ENCODE measurements at regions not wholly inside any gene's neighbourhood (a gene's known extent, or its start where the extent isn't known, plus 50 kb on each side); places are given as distances from the start of the nearest gene placed in this dataset.
A peak's percentile ranks its signal among the peaks of the same experiment; 100 is the strongest.
"Not testable (repeated sequence)": the region's sequence is repeated elsewhere in the genome, so short reads cannot be mapped to it uniquely, and the experiment has no call there.

DNA sequence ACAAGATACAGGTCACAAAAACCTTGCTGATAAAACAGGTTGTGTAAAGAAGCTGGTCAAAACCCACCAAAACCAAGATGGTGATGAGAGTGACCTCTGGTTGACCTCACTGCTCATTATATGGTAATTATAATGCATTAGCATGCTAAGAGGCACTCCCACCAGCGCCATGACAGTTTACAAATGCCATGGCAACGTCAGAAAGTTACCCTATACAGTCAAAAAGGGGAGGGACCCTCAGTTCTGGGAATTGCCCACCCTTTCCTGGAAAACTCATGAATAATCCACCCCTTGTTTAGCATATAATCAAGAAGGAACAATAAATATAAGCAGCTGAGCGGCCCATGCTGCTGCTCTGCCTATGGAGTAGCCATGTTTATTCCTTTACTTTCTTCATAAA, 434.1 kb downstream of the ZNF536 start:
- Mint-ChIP-seq H3K36me3 (no peaks in the 10 kb centered on the region), H3K4me1 (peaks cover 0 to 2% (median 0%) of the 10 kb centered on the region in 4 donors), H3K27ac (no peak overlapping the region), H3K27me3 (peaks cover 2 to 14% of the 10 kb centered on the region in 2 donors), H3K9me3 (peaks cover 0 to 5% (median 0%) of the 10 kb centered on the region in 8 donors), H3K4me3 (no peak overlapping the region)
- H3K36me3 ChIP-seq (ENCODE audit: insufficient read depth, low read length), result no peaks in the 10 kb centered on the region
- CTCF ChIA-PET (ENCODE audit: partially characterized antibody), result no interaction called here
- no peaks in the 10 kb centered on the region for H3K4me1 ChIP-seq (ENCODE audit: insufficient read depth, low read length)
- intact Hi-C loops (cut with micrococcal nuclease), result no loop called here
- H3K27ac ChIP-seq (ENCODE audit: low read depth, low read length), result no peak overlapping the region
- POLR2A ChIA-PET (ENCODE audit: partially characterized antibody), result no interaction called here
- H3K4me3 ChIP-seq (ENCODE audit: low read length in 2 of 2), result no peak overlapping the region
- no peak for DNase-seq
- no peaks in the 10 kb centered on the region for H3K9me3 ChIP-seq (ENCODE audit: control insufficient read depth in 1 of 2, low read length in 2 of 2)
- H3K27me3 ChIP-seq (ENCODE audit: insufficient read depth, low read length), result no peaks in the 10 kb centered on the region

DNA sequence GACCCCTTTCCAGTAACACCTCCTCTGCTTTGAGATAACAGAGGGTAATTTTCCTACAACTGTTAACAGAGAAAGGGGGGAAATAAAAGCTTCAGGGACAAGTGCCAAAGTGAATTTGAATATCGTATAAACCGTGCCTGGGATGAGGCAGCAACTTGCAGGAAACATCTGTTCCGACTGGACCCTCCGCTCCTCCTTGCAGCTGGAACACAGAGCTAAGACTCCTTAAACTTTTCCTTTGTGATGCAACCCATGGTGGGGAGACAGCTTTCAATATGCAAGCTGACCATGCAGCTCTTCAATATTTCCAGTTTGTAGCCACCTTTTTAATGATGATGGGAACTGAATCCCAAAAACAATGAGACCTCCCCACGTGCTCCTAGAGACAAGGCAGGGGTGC, 432.6 kb downstream of the ZNF536 start:
- no peak overlapping the region for H3K4me3 Mint-ChIP-seq
- CTCF ChIA-PET (ENCODE audit: partially characterized antibody), result no interaction called here

DNA sequence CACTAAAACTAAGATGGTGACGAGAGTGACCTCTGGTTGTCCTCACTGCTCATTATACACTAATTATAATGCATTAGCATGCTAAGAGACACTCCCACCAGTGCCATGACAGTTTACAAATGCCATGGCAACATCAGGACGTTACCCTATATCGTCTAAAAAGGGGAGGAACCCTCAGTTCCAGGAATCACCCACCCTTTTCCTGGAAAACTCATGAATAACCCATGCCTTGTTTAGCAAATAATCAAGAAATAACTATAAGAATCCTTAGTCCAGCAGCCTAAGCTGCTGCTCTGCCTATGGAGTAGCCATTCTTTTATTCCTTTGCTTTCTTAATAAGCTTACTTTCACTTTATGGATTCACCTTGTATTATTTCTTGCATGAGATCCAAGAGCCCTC, 432.1 kb downstream of the ZNF536 start:
- peaks cover 2 to 16% of the 10 kb centered on the region in 2 donors for H3K27me3 Mint-ChIP-seq
- H3K4me3 ChIP-seq (ENCODE audit: low read length in 2 of 2); H3K9me3 ChIP-seq (ENCODE audit: control insufficient read depth in 1 of 2, low read length in 2 of 2); H3K27ac ChIP-seq (ENCODE audit: low read depth, low read length); H3K36me3 ChIP-seq (ENCODE audit: insufficient read depth, low read length); DNase-seq; H3K4me1 ChIP-seq (ENCODE audit: insufficient read depth, low read length); CTCF ChIA-PET (ENCODE audit: partially characterized antibody); H3K4me3 Mint-ChIP-seq; H3K4me1 Mint-ChIP-seq; H3K9me3 Mint-ChIP-seq; H3K27ac Mint-ChIP-seq; H3K36me3 Mint-ChIP-seq; H3K27me3 ChIP-seq (ENCODE audit: insufficient read depth, low read length); intact Hi-C loops (cut with micrococcal nuclease); POLR2A ChIA-PET (ENCODE audit: partially characterized antibody): not testable (repeated sequence)

More for the DNA sequence above, 432.6 kb downstream of the ZNF536 start:
- Histone ChIP-seq H3K27ac (ENCODE audit: low read depth, low read length) (no peak overlapping the region), H3K27me3 (ENCODE audit: insufficient read depth, low read length) (no peaks in the 10 kb centered on the region), H3K36me3 (ENCODE audit: insufficient read depth, low read length) (no peaks in the 10 kb centered on the region), H3K9me3 (ENCODE audit: control insufficient read depth in 1 of 2, low read length in 2 of 2) (no peaks in the 10 kb centered on the region), H3K4me3 (ENCODE audit: low read length in 2 of 2) (no peak overlapping the region), H3K4me1 (ENCODE audit: insufficient read depth, low read length) (no peaks in the 10 kb centered on the region)
- POLR2A ChIA-PET (ENCODE audit: partially characterized antibody), result no interaction called here
- Mint-ChIP-seq H3K27ac (no peak overlapping the region), H3K9me3 (peaks cover 0 to 3% (median 0%) of the 10 kb centered on the region in 8 donors), H3K27me3 (peaks cover 2 to 16% of the 10 kb centered on the region in 2 donors), H3K4me1 (peaks cover 0 to 2% (median 0%) of the 10 kb centered on the region in 4 donors), H3K36me3 (no peaks in the 10 kb centered on the region)
- intact Hi-C loops (cut with micrococcal nuclease), result no loop called here
- DNase-seq, result no peak

DNA sequence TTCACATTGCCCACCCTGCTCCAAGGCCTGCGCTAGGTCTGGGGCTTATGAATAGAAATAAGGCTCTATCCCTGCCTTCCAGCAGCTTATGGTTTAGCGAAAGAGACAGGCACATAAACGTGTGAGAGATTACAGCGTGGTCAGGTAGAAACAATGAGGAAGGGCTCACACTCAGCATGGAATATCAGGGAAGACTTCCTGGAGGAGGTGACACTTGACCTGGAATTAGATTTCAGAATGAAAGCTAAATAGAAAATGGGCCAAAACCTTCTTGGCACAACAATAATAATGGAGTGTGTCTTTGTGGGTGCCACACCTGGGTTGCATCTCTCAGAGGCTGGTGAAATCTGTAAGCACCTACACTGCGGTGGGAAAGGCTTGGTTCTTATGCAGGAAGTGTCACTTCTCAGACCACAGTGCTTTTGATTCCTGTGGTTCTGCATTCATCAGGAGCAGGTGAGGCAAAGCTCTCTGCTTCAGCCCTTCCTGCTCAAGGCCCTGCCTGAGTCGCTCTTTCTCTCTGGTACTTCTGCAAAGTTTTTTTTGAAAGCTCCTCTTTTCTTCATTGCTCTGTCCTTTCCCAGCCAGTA, 430.3 kb downstream of the ZNF536 start:
- intact Hi-C loops (cut with micrococcal nuclease), result no loop called here
- Histone ChIP-seq H3K4me1 (ENCODE audit: insufficient read depth, low read length) (no peaks in the 10 kb centered on the region), H3K4me3 (ENCODE audit: low read length in 2 of 2) (no peak overlapping the region), H3K36me3 (ENCODE audit: insufficient read depth, low read length) (no peaks in the 10 kb centered on the region), H3K27me3 (ENCODE audit: insufficient read depth, low read length) (no peaks in the 10 kb centered on the region), H3K9me3 (ENCODE audit: control insufficient read depth in 1 of 2, low read length in 2 of 2) (no peaks in the 10 kb centered on the region), H3K27ac (ENCODE audit: low read depth, low read length) (no peak overlapping the region)
- peaks cover 1 to 14% of the 10 kb centered on the region in 2 donors for H3K27me3 Mint-ChIP-seq
- no peak overlapping the region for H3K27ac Mint-ChIP-seq
- POLR2A ChIA-PET (ENCODE audit: partially characterized antibody), result no interaction called here
- no peak for DNase-seq
- peaks cover 0 to 3% (median 0%) of the 10 kb centered on the region in 8 donors for H3K9me3 Mint-ChIP-seq
- H3K4me3 Mint-ChIP-seq, result no peak overlapping the region
- H3K4me1 Mint-ChIP-seq, result peaks cover 0 to 2% (median 0%) of the 10 kb centered on the region in 4 donors
- H3K36me3 Mint-ChIP-seq, result no peaks in the 10 kb centered on the region
- CTCF ChIA-PET (ENCODE audit: partially characterized antibody), result interaction anchor here (1.0 to 2.1 kb wide), 2 partner anchors 10 to 14 kb away, joined by 4 to 5 read pairs; no protein-coding TSS in a partner anchor

DNA sequence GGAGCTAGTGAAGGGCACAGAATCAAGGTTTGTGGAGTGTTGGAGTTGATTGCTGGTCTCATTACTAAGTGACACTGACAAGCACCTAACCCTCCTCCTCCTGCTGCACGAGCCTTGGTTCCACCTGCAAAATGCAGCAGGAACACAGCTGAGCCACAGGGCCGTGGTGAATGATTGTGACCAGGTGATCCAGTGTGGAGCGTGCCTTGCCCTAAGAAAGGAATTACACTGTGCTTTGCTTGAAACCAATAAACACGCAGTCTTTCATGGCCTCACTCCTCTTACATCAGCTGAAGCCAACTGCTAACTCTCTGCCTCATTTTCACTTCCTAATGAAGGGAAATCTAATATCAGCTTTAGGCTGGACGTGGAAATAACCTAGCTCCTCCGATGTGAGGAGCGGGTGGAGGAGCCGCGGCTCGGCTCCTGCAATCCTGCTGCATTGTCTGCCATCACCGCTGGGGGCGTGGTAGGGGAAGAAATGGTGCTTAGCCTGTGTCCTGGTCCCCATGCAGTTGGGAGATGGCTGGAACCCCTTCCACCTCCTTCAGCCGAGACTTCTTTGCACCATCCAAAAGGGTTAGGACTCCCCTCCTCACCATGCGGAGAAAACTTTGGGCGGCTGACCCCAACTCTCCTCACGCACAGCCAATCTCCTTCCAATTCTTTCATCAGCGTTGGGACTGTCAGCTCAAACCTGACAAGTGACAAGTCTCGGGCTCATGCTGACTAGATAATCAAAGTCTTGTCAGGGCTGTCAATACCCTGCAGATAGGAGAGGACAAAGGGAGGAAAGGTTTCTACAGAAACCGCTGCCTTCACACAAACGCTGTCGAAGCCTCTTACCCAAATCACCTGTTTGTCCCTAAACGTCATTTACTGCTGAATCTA, 427.9 kb downstream of the ZNF536 start:
- peaks cover 0 to 2% (median 0%) of the 10 kb centered on the region in 4 donors for H3K4me1 Mint-ChIP-seq
- Histone ChIP-seq H3K4me3 (ENCODE audit: low read length in 2 of 2) (no peak overlapping the region), H3K36me3 (ENCODE audit: insufficient read depth, low read length) (no peaks in the 10 kb centered on the region), H3K27ac (ENCODE audit: low read depth, low read length) (no peak overlapping the region), H3K4me1 (ENCODE audit: insufficient read depth, low read length) (no peaks in the 10 kb centered on the region), H3K27me3 (ENCODE audit: insufficient read depth, low read length) (no peaks in the 10 kb centered on the region), H3K9me3 (ENCODE audit: control insufficient read depth in 1 of 2, low read length in 2 of 2) (no peaks in the 10 kb centered on the region)
- H3K4me3 Mint-ChIP-seq, result no peak overlapping the region
- no peaks in the 10 kb centered on the region for H3K36me3 Mint-ChIP-seq
- DNase-seq, result peak in 1 of 5 donors; percentile 5
- intact Hi-C loops (cut with micrococcal nuclease), result no loop called here
- no peaks in the 10 kb centered on the region for H3K9me3 Mint-ChIP-seq
- ChIA-PET POLR2A (ENCODE audit: partially characterized antibody) (no interaction called here), CTCF (ENCODE audit: partially characterized antibody) (interaction anchor here (0.9 to 2.1 kb wide), 5 partner anchors 11 to 556 kb away, joined by 3 to 5 read pairs (median 3); no protein-coding TSS in a partner anchor)
- H3K27ac Mint-ChIP-seq, result no peak overlapping the region
- H3K27me3 Mint-ChIP-seq, result peaks cover 3 to 12% of the 10 kb centered on the region in 2 donors

DNA sequence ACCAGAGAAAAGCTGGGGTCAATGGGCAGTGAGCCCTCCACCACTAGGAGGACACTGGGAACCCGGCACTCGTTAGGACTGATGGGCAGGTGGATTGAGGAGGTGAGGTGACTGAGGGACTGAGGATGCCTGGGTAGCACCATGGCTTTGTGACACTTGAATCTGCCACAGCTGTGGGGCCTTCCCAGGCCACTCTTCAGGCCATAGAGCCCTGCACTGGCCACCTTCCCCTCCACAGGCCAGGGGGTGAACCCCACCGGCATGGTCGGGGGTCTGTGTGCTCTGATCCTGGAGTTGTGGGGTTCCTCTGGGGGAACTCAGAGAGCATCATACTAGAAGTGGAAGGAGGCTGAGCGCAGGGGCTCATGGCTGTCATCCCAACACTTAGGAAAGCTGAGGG, 423.5 kb downstream of the ZNF536 start:
- CTCF ChIA-PET (ENCODE audit: partially characterized antibody), result no interaction called here
- no peaks in the 10 kb centered on the region for H3K36me3 Mint-ChIP-seq
- H3K27ac Mint-ChIP-seq, result no peak overlapping the region

DNA sequence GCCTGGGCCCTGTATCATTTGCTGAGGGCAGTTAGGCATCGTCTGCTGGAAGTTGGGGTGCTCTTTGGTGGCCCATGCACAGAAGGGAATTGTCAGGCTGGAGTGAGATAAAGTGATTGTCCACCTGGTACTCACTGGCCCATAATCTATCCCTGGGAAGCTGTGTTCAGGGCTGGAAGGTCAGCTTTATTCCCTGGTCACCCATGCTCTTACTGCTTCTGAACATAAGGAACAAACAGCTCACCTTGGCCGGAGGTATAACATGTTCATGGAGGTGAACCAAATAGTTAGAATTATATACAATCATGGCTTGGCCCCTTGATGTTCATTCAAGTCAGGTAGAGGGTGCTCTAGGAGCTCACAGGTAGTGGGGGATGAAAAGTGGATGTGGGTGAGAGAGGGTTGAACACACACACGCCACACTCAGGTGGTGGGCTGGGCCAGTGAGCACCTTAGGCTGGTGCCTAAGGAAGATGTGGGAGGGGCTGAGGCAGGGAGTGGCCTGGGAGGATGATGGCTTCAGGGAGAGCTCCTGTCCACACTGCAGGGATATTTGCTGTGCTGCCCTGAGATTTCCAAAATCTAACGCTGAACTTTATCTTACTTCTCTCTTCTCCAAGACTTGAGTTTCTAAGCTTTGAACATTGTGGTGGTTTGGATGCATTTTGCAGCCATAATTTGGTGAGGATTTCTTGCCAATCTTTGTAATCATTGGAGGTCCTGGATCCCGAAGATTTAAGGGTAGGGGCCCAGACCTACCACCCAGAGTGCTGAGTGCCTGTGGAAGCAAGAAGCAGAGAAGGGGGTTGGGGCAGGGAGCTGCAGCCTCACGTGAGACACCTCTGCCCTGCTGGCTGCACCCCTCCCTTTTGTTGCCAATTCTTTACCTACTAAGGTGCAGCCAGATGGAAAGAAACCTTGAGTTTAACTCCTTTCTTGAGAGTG, 420.6 kb downstream of the ZNF536 start:
- intact Hi-C loops (cut with micrococcal nuclease), result no loop called here

More for the DNA sequence above, 423.5 kb downstream of the ZNF536 start:
- Mint-ChIP-seq H3K4me1 (no peaks in the 10 kb centered on the region), H3K27me3 (peaks cover 9 to 11% of the 10 kb centered on the region in 2 donors), H3K9me3 (no peaks in the 10 kb centered on the region), H3K4me3 (no peak overlapping the region)
- intact Hi-C loops (cut with micrococcal nuclease), result no loop called here
- Histone ChIP-seq H3K4me3 (ENCODE audit: low read length in 2 of 2) (no peak overlapping the region), H3K36me3 (ENCODE audit: insufficient read depth, low read length) (no peaks in the 10 kb centered on the region), H3K4me1 (ENCODE audit: insufficient read depth, low read length) (no peaks in the 10 kb centered on the region), H3K27ac (ENCODE audit: low read depth, low read length) (no peak overlapping the region), H3K27me3 (ENCODE audit: insufficient read depth, low read length) (no peaks in the 10 kb centered on the region), H3K9me3 (ENCODE audit: control insufficient read depth in 1 of 2, low read length in 2 of 2) (no peaks in the 10 kb centered on the region)
- no peak for DNase-seq
- POLR2A ChIA-PET (ENCODE audit: partially characterized antibody), result no interaction called here

More for the DNA sequence above, 420.6 kb downstream of the ZNF536 start:
- H3K4me1 Mint-ChIP-seq, result no peaks in the 10 kb centered on the region
- no peak overlapping the region for H3K4me3 Mint-ChIP-seq
- ChIA-PET CTCF (ENCODE audit: partially characterized antibody) (interaction anchor here (1.0 to 1.1 kb wide), 2 partner anchors 9 to 10 kb away, joined by 4 read pairs; no protein-coding TSS in a partner anchor), POLR2A (ENCODE audit: partially characterized antibody) (no interaction called here)
- Histone ChIP-seq H3K27me3 (ENCODE audit: insufficient read depth, low read length) (no peaks in the 10 kb centered on the region), H3K27ac (ENCODE audit: low read depth, low read length) (no peak overlapping the region), H3K9me3 (ENCODE audit: control insufficient read depth in 1 of 2, low read length in 2 of 2) (no peaks in the 10 kb centered on the region), H3K4me1 (ENCODE audit: insufficient read depth, low read length) (no peaks in the 10 kb centered on the region), H3K4me3 (ENCODE audit: low read length in 2 of 2) (no peak overlapping the region), H3K36me3 (ENCODE audit: insufficient read depth, low read length) (no peaks in the 10 kb centered on the region)
- no peaks in the 10 kb centered on the region for H3K36me3 Mint-ChIP-seq
- no peak overlapping the region for H3K27ac Mint-ChIP-seq
- no peak for DNase-seq
- no peaks in the 10 kb centered on the region for H3K9me3 Mint-ChIP-seq
- peaks cover 6 to 7% of the 10 kb centered on the region in 2 donors for H3K27me3 Mint-ChIP-seq
